CD14-positive monocyte (primary cell): ENCODE measurements at regions not wholly inside any gene's neighbourhood (a gene's known extent, or its start where the extent isn't known, plus 50 kb on each side); places are given as distances from the start of the nearest gene placed in this dataset.

ENCODE experiments used
- DNase-seq, 3 donors: peaks; one replicate each; pipeline ENCODE4 v3.0.0-alpha.2; 2011 to 2022
- H2AFZ ChIP-seq: 2 replicates; pipeline ENCODE4 v1.6.0; 2012; ENCODE audit warnings: mild to moderate bottlenecking, low read depth, low read length, inconsistent platforms; ENCODE audit not compliant: insufficient read depth, poor library complexity, severe bottlenecking
- H3K27ac ChIP-seq, 2 donors: 1 replicate in 1 of 2; 2 replicates in 1 of 2; pipeline ENCODE4 v1.5.1; 2012 to 2013; ENCODE audit warnings: low read length in 2 of 2, control low read depth in 1 of 2, inconsistent platforms in 1 of 2, low read depth in 1 of 2, mild to moderate bottlenecking in 1 of 2
- H3K27me3 ChIP-seq, 2 donors: one replicate each; pipeline versions ENCODE4 v1.6.0 to v1.6.1; 2011 to 2013; ENCODE audit warnings: low read length in 2 of 2; ENCODE audit not compliant: control insufficient read depth in 2 of 2, insufficient read depth in 2 of 2
- H3K36me3 ChIP-seq, 2 donors: replicated peaks in 1 of 2; 1 replicate in 1 of 2; 2 replicates in 1 of 2; pipeline versions ENCODE4 v1.5.1 to v1.6.1; 2012 to 2013; ENCODE audit warnings: low read length in 2 of 2, control low read depth in 1 of 2, inconsistent platforms in 1 of 2, mild to moderate bottlenecking in 1 of 2; ENCODE audit not compliant: insufficient read depth in 2 of 2, control insufficient read depth in 1 of 2
- H3K4me1 ChIP-seq, 2 donors: 1 replicate in 1 of 2; 2 replicates in 1 of 2; pipeline versions ENCODE4 v1.5.1 to v1.6.1; 2012 to 2013; ENCODE audit warnings: low read length in 2 of 2, control low read depth in 1 of 2, inconsistent platforms in 1 of 2, mild to moderate bottlenecking in 1 of 2, moderate library complexity in 1 of 2; ENCODE audit not compliant: insufficient read depth in 2 of 2, control insufficient read depth in 1 of 2
- H3K4me2 ChIP-seq: replicated peaks from 2 replicates; pipeline ENCODE3; 2012; ENCODE audit warnings: low read length, moderate library complexity, mild to moderate bottlenecking; ENCODE audit not compliant: poor library complexity, severe bottlenecking; ENCODE audit errors: extremely low read depth
- H3K4me3 ChIP-seq, 3 experiments: fragments of 200-600 bp in 1 of 3; sonication (generic) in 1 of 3; replicated peaks in 1 of 3; 1 replicate in 2 of 3; 2 replicates in 1 of 3; pipeline ENCODE4 v1.5.1; 2011 to 2013; ENCODE audit warnings: low read length in 3 of 3, mild to moderate bottlenecking in 3 of 3, control low read depth in 2 of 3, low read depth in 2 of 3, inconsistent platforms in 1 of 3, moderate library complexity in 1 of 3
- H3K79me2 ChIP-seq: 2 replicates; pipeline ENCODE4 v1.6.0; 2012; ENCODE audit warnings: mild to moderate bottlenecking, control low read depth, inconsistent platforms, low read length, moderate library complexity; ENCODE audit not compliant: insufficient read depth
- H3K9ac ChIP-seq: 2 replicates; pipeline ENCODE4 v1.6.0; 2017; ENCODE audit warnings: low read length, mild to moderate bottlenecking; ENCODE audit not compliant: insufficient read depth, poor library complexity, severe bottlenecking
- H3K9me3 ChIP-seq, 2 donors: replicated peaks in 1 of 2; 1 replicate in 1 of 2; 2 replicates in 1 of 2; pipeline versions ENCODE4 v1.5.1 to v1.6.1; 2012 to 2013; ENCODE audit warnings: low read length in 2 of 2, control low read depth in 1 of 2; ENCODE audit not compliant: control insufficient read depth in 1 of 2, insufficient read depth in 1 of 2
- H4K20me1 ChIP-seq: 2 replicates; pipeline ENCODE4 v1.6.0; 2012; ENCODE audit warnings: mild to moderate bottlenecking, low read length, control low read depth, moderate library complexity; ENCODE audit not compliant: insufficient read depth
- H3K27ac Mint-ChIP-seq, 7 donors: one replicate each; pipeline ENCODE4 v1.8.0; 2020; ENCODE audit warnings: mild to moderate bottlenecking in 7 of 7, mixed read lengths in 7 of 7, moderate library complexity in 6 of 7, inconsistent platforms in 2 of 7
- H3K27me3 Mint-ChIP-seq, 3 donors: one replicate each; pipeline ENCODE4 v1.8.0; 2021 to 2022; ENCODE audit warnings: low read depth in 3 of 3, mild to moderate bottlenecking in 3 of 3, mixed read lengths in 3 of 3, moderate library complexity in 3 of 3, inconsistent platforms in 1 of 3
- H3K36me3 Mint-ChIP-seq, 2 donors: one replicate each; pipeline ENCODE4 v1.8.0; 2020; ENCODE audit warnings: mixed read lengths in 2 of 2, inconsistent platforms in 1 of 2, mild to moderate bottlenecking in 1 of 2
- H3K4me1 Mint-ChIP-seq: one replicate; pipeline ENCODE4 v1.8.0; 2020; ENCODE audit warnings: mild to moderate bottlenecking, mixed read lengths
- H3K4me3 Mint-ChIP-seq, 2 donors: one replicate each; pipeline ENCODE4 v1.8.0; 2020; ENCODE audit warnings: mild to moderate bottlenecking in 2 of 2, mixed read lengths in 2 of 2, moderate library complexity in 1 of 2
- H3K9me3 Mint-ChIP-seq, 7 donors: one replicate each; pipeline ENCODE4 v1.8.0; 2020 to 2022; ENCODE audit warnings: mixed read lengths in 7 of 7, mild to moderate bottlenecking in 6 of 7, moderate library complexity in 6 of 7, inconsistent platforms in 2 of 7
- WGBS: methylation state at CpG from one replicate; pipeline ENCODE4 v1.1.5; 2013; ENCODE audit warnings: missing lambda C conversion rate; ENCODE audit not compliant: insufficient coverage; 5-methylcytosine and 5-hydroxymethylcytosine counted together
- intact Hi-C, 2 donors: fragments of 100-400 bp; cut with micrococcal nuclease; formaldehyde crosslinking; loops; one replicate each; pipeline versions ENCODE4 v1.15.0 to v1.15.1; 2023
- TF ChIP-seq, protein P1 (sequence below): fragments of 200-600 bp; IDR thresholded peaks from one replicate; pipeline ENCODE4 v1.8.0; 2022; ENCODE audit warnings: antibody characterized with exemption, mild to moderate bottlenecking

DNA sequence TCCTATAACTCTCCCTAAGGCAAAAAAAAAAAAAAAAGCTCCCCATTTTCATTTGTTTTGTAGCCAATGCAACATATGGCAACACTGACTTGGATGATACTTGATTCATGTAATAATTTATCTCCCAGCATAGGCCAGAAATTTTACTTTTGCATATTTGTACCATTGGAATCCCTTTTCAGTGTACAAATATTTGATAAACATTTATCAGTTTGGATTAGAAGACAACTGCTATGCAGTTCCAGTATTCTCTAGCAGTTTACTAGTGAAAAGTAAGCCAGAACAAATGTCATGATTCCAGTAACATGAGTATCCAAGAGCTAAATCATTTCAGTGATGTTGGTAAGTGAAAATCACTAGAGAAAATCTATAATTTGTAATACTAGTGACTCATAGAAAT, 392.3 kb downstream of the CCER1 start:
- H2AFZ ChIP-seq = no peak overlapping the region
- Mint-ChIP-seq H3K27ac (no peak overlapping the region), H3K9me3 (peaks cover 2 to 17% (median 8%) of the 10 kb centered on the region in 7 donors), H3K27me3 (no peaks in the 10 kb centered on the region), H3K36me3 (no peaks in the 10 kb centered on the region), H3K4me1 (no peaks in the 10 kb centered on the region), H3K4me3 (no peak overlapping the region)
- no peaks in the 10 kb centered on the region for H3K27me3 ChIP-seq
- H3K9ac ChIP-seq = no peak overlapping the region
- intact Hi-C loops = no loop called here
- H3K36me3 ChIP-seq = no peaks in the 10 kb centered on the region
- no peak for DNase-seq
- H3K79me2 ChIP-seq = no peaks in the 10 kb centered on the region
- no peaks in the 10 kb centered on the region for H3K4me1 ChIP-seq
- peaks cover 8 to 13% of the 10 kb centered on the region in 2 donors for H3K9me3 ChIP-seq
- no peak overlapping the region for H3K4me2 ChIP-seq
- no peak overlapping the region for H3K27ac ChIP-seq
- H3K4me3 ChIP-seq = no peak overlapping the region
- TF ChIP-seq, protein P1, sequence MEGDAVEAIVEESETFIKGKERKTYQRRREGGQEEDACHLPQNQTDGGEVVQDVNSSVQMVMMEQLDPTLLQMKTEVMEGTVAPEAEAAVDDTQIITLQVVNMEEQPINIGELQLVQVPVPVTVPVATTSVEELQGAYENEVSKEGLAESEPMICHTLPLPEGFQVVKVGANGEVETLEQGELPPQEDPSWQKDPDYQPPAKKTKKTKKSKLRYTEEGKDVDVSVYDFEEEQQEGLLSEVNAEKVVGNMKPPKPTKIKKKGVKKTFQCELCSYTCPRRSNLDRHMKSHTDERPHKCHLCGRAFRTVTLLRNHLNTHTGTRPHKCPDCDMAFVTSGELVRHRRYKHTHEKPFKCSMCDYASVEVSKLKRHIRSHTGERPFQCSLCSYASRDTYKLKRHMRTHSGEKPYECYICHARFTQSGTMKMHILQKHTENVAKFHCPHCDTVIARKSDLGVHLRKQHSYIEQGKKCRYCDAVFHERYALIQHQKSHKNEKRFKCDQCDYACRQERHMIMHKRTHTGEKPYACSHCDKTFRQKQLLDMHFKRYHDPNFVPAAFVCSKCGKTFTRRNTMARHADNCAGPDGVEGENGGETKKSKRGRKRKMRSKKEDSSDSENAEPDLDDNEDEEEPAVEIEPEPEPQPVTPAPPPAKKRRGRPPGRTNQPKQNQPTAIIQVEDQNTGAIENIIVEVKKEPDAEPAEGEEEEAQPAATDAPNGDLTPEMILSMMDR = no peak
- no peaks in the 10 kb centered on the region for H4K20me1 ChIP-seq

DNA sequence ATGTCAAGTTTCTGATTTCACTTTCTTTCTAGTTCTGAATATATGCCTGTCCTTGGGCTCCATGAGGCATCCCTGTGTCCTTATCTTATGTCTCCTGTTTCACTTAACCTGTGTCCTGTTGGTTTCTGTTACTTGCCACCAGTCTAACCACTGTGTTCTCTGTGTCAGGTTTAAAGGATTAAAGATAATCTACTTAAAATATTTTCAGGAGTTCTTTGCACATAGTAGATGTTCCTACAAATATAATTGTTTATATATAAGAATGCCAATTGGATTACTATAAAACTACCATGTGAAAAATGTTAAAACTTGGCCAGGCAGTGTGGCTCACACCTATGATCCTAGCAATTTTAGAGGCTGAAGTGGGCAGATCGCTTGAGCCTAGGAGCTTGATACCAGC, 406.4 kb downstream of the CCER1 start:
- H3K4me1 ChIP-seq = no peaks in the 10 kb centered on the region
- H3K9me3 ChIP-seq = no peaks in the 10 kb centered on the region
- no peak overlapping the region for H3K4me3 Mint-ChIP-seq
- no peak overlapping the region for H2AFZ ChIP-seq
- no peaks in the 10 kb centered on the region for H3K79me2 ChIP-seq
- H3K27me3 Mint-ChIP-seq = peaks cover 0 to 5% (median 1%) of the 10 kb centered on the region in 3 donors
- no peaks in the 10 kb centered on the region for H3K4me1 Mint-ChIP-seq
- TF ChIP-seq, protein P1 = no peak
- H3K27ac ChIP-seq = no peak overlapping the region
- intact Hi-C loops = no loop called here
- H3K36me3 ChIP-seq = no peaks in the 10 kb centered on the region
- H3K4me2 ChIP-seq = no peak overlapping the region
- no peak for DNase-seq
- no peaks in the 10 kb centered on the region for H3K36me3 Mint-ChIP-seq
- peaks cover 0 to 3% (median 1%) of the 10 kb centered on the region in 7 donors for H3K9me3 Mint-ChIP-seq
- no peak overlapping the region for H3K9ac ChIP-seq
- no peak overlapping the region for H3K27ac Mint-ChIP-seq
- H4K20me1 ChIP-seq = no peaks in the 10 kb centered on the region
- no peak overlapping the region for H3K4me3 ChIP-seq
- no CpG with 5 or more reads among the region's 1 CpG for WGBS
- no peaks in the 10 kb centered on the region for H3K27me3 ChIP-seq
